ENCODE measurements at regions not wholly inside any gene's neighbourhood (a gene's known extent, or its start where the extent isn't known, plus 50 kb on each side); places are given as distances from the start of the nearest gene placed in this dataset.

DNA sequence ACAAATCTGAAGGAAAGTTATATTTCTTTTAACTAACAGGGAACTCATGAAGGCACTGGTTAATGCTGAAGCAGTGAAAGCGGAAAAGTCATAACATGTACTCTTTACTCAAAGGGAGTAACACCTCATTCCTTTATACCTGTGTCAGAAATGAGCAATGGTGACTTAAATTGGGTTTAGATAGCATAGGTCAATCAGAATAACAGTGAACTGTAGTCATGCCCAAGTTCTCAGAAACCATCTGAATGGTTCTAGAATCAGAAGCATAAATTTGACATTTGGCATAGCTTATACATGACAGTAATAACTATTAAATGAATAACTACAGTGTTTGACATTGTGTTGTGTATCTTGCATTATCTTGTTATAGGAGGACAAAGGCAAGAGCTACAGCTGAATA is 382.0 kb downstream of the NUF2 start:
- no peak for TF ChIP-seq ZNF366 (tag by site-specific recombination; conservative IDR thresholded peaks at IDR 0.05)
- no peak for TF ChIP-seq ZNF549 (tag by site-specific recombination; IDR thresholded peaks at IDR 0.05)
- TF ChIP-seq ZNF16 (tag by site-specific recombination; IDR thresholded peaks at IDR 0.05; ENCODE audit: low read depth), result no peak
- no peak for TF ChIP-seq KLF8 (tag by site-specific recombination; IDR thresholded peaks at IDR 0.05)
- TF ChIP-seq, protein P1, sequence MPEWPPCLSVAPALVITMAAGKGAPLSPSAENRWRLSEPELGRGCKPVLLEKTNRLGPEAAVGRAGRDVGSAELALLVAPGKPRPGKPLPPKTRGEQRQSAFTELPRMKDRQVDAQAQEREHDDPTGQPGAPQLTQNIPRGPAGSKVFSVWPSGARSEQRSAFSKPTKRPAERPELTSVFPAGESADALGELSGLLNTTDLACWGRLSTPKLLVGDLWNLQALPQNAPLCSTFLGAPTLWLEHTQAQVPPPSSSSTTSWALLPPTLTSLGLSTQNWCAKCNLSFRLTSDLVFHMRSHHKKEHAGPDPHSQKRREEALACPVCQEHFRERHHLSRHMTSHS (tag by site-specific recombination; IDR thresholded peaks at IDR 0.05), result no peak
- TF ChIP-seq ZNF768 (tag by site-specific recombination; IDR thresholded peaks at IDR 0.05), result no peak
- no peak for TF ChIP-seq ZNF704 (tag by site-specific recombination; IDR thresholded peaks at IDR 0.05)
- CTCF ChIA-PET, result no interaction called here
- POLR2A ChIA-PET, result no interaction called here
- no peak overlapping the region for H3K4me3 ChIP-seq (ENCODE audit: low read depth, low read length)
- H3K4me1 ChIP-seq (ENCODE audit: control insufficient read depth, insufficient read depth, low read length), result no peaks in the 10 kb centered on the region
- no peak overlapping the region for H3K27ac ChIP-seq (ENCODE audit: extremely low read depth, low read depth, low read length)
- no peaks in the 10 kb centered on the region for H3K9me3 ChIP-seq (ENCODE audit: control insufficient read depth, insufficient read depth, low read depth, low read length)
- no peaks in the 10 kb centered on the region for H3K36me3 ChIP-seq (ENCODE audit: control insufficient read depth in 2 of 2, insufficient read depth in 1 of 2, low read length in 2 of 2)

- TF ChIP-seq ZNF24 (tag by site-specific recombination; IDR thresholded peaks at IDR 0.05), result no peak
- Histone ChIP-seq H3K27ac (ENCODE audit: extremely low read depth, low read depth, low read length) (no peak overlapping the region), H3K4me3 (ENCODE audit: low read depth, low read length) (no peak overlapping the region), H3K4me1 (ENCODE audit: control insufficient read depth, insufficient read depth, low read length) (no peaks in the 10 kb centered on the region), H3K9me3 (ENCODE audit: control insufficient read depth, insufficient read depth, low read depth, low read length) (no peaks in the 10 kb centered on the region), H3K36me3 (ENCODE audit: control insufficient read depth in 2 of 2, insufficient read depth in 1 of 2, low read length in 2 of 2) (no peaks in the 10 kb centered on the region)
- ChIA-PET CTCF (interaction anchor here (0.7 kb wide), 1 partner anchor 657 kb away, joined by 4 read pairs; no protein-coding TSS in a partner anchor), POLR2A (no interaction called here)
Measured at GRCh38 chr1:163706915-163707314, 385.2 kb downstream of the NUF2 start.

DNA sequence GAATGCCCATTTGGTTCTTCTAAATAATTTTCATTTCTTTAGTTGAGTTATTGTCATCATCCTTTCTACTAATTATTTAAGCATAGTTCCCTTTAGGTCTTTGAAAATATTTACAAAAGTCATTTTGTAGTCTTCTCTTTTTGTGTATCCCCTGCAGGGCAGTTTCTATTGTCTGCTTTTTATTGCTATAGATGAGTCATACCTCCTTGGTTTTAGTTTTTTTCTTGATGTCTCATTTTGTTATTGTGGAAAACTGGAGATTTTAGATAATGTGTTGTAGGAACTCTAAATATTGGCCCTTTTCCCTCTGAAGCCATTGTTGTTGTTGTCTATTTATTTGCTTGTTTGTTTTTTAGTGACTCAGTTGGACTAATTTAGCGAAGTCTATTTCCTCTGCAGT is 387.9 kb downstream of the NUF2 start:
- Histone ChIP-seq H3K4me3 (ENCODE audit: low read depth, low read length) (no peak overlapping the region), H3K9me3 (ENCODE audit: control insufficient read depth, insufficient read depth, low read depth, low read length) (no peaks in the 10 kb centered on the region), H3K4me1 (ENCODE audit: control insufficient read depth, insufficient read depth, low read length) (no peaks in the 10 kb centered on the region), H3K36me3 (ENCODE audit: control insufficient read depth in 2 of 2, insufficient read depth in 1 of 2, low read length in 2 of 2) (no peaks in the 10 kb centered on the region), H3K27ac (ENCODE audit: extremely low read depth, low read depth, low read length) (no peak overlapping the region)
- TF ChIP-seq GLIS1 (tag by site-specific recombination; IDR thresholded peaks at IDR 0.05) (peak; percentile 7; the same call in 1 of the 2 replicates), ZNF473 (tag by site-specific recombination; IDR thresholded peaks at IDR 0.05) (no peak)
- ChIA-PET CTCF (interaction anchor here (1.0 kb wide), 1 partner anchor 181 kb away, joined by 3 read pairs; no protein-coding TSS in a partner anchor), POLR2A (no interaction called here)

DNA sequence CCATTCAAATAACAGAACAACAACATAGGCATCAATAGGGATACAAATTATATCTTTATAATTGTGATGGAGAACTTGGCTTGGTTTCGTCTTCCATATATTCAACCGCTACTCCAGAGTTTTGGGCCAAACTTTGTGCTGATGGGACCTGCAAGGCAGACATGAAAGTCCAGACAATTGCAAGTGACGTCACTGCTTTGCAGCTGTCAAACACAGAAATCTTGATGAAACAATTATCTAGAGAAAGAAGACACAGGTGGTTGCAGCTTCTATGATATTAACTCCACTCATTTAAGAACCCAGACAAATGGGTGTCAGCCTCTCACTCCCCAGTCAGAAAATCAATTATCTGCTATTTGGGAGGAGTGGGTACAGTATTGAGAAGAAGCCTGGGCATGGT is 390.6 kb downstream of the NUF2 start:
- POLR2A ChIA-PET, result no interaction called here
- CTCF ChIA-PET, result no interaction called here
- no peaks in the 10 kb centered on the region for H3K9me3 ChIP-seq (ENCODE audit: control insufficient read depth, insufficient read depth, low read depth, low read length)
- H3K27ac ChIP-seq (ENCODE audit: extremely low read depth, low read depth, low read length), result no peak overlapping the region
- no peaks in the 10 kb centered on the region for H3K36me3 ChIP-seq (ENCODE audit: control insufficient read depth in 2 of 2, insufficient read depth in 1 of 2, low read length in 2 of 2)
- no peak overlapping the region for H3K4me3 ChIP-seq (ENCODE audit: low read depth, low read length)
- no peaks in the 10 kb centered on the region for H3K4me1 ChIP-seq (ENCODE audit: control insufficient read depth, insufficient read depth, low read length)
- no peak for TF ChIP-seq ZNF169 (tag by site-specific recombination; IDR thresholded peaks at IDR 0.05)
- no peak for TF ChIP-seq ZNF529 (tag by site-specific recombination; IDR thresholded peaks at IDR 0.05; ENCODE audit: insufficient replicate concordance)
- TF ChIP-seq RBAK (tag by site-specific recombination; IDR thresholded peaks at IDR 0.05), result no peak
- TF ChIP-seq PATZ1 (tag by site-specific recombination; IDR thresholded peaks at IDR 0.05), result no peak
- TF ChIP-seq ZNF843 (tag by site-specific recombination; IDR thresholded peaks at IDR 0.05), result no peak
- no peak for TF ChIP-seq ZNF266 (tag by site-specific recombination; IDR thresholded peaks at IDR 0.05; ENCODE audit: low read depth)
- no peak for TF ChIP-seq ZNF366 (tag by site-specific recombination; conservative IDR thresholded peaks at IDR 0.05)
- no peak for TF ChIP-seq ZNF544 (tag by site-specific recombination; IDR thresholded peaks at IDR 0.05)
- TF ChIP-seq ZBTB44 (tag by site-specific recombination; IDR thresholded peaks at IDR 0.05), result no peak
- no peak for TF ChIP-seq FEZF1 (tag by site-specific recombination; IDR thresholded peaks at IDR 0.05)
- TF ChIP-seq ZBTB49 (tag by site-specific recombination; IDR thresholded peaks at IDR 0.05; ENCODE audit: low read depth), result no peak
- no peak for TF ChIP-seq ZNF121 (tag by site-specific recombination; IDR thresholded peaks at IDR 0.05)

Measured in HEK293 (cell line).